Trophoblast cell (in vitro differentiated cells and primary cell): ENCODE measurements at regions not wholly inside any gene's neighbourhood (a gene's known extent, or its start where the extent isn't known, plus 50 kb on each side); places are given as distances from the start of the nearest gene placed in this dataset.
A peak's percentile ranks its signal among the peaks of the same experiment; 100 is the strongest.
"Not testable (repeated sequence)": the region's sequence is repeated elsewhere in the genome, so short reads cannot be mapped to it uniquely, and the experiment has no call there.

Experiments used
- DNase-seq, 2 donors: peaks; one replicate each; pipeline ENCODE4 v3.0.0-alpha.2; 2016
- H2AFZ ChIP-seq: 2 replicates; pipeline ENCODE4 v1.6.1; 2013; ENCODE audit warnings: low read length, moderate library complexity, mild to moderate bottlenecking; ENCODE audit not compliant: insufficient read depth, poor library complexity
- H2AK5ac ChIP-seq: 2 replicates; pipeline ENCODE4 v1.6.1; 2013; ENCODE audit warnings: mild to moderate bottlenecking, low read length
- H2BK120ac ChIP-seq: 2 replicates; pipeline ENCODE4 v1.6.1; 2013; ENCODE audit warnings: low read length, mild to moderate bottlenecking, moderate library complexity; ENCODE audit not compliant: insufficient read depth, poor library complexity
- H2BK12ac ChIP-seq: 2 replicates; pipeline ENCODE4 v1.6.1; 2013; ENCODE audit warnings: mild to moderate bottlenecking, low read length, moderate library complexity
- H2BK5ac ChIP-seq: 2 replicates; pipeline ENCODE4 v1.6.1; 2013; ENCODE audit warnings: low read length, low read depth, moderate library complexity, mild to moderate bottlenecking; ENCODE audit not compliant: poor library complexity
- H3K14ac ChIP-seq: 2 replicates; pipeline ENCODE4 v1.6.1; 2013; ENCODE audit warnings: mild to moderate bottlenecking, low read length
- H3K18ac ChIP-seq: 2 replicates; pipeline ENCODE4 v1.6.1; 2013; ENCODE audit warnings: mild to moderate bottlenecking, low read length
- H3K23ac ChIP-seq: 2 replicates; pipeline ENCODE4 v1.6.1; 2013; ENCODE audit warnings: low read length
- H3K27ac ChIP-seq: 2 replicates; pipeline ENCODE4 v1.5.1; 2013; ENCODE audit warnings: low read depth, mild to moderate bottlenecking, inconsistent platforms, low read length, moderate library complexity
- H3K27me3 ChIP-seq: 2 replicates; pipeline ENCODE4 v1.6.1; 2013; ENCODE audit warnings: inconsistent platforms, mild to moderate bottlenecking, low read length, moderate library complexity; ENCODE audit not compliant: insufficient read depth
- H3K36me3 ChIP-seq, 2 experiments: 1 replicate in 1 of 2; 2 replicates in 1 of 2; pipeline ENCODE4 v1.6.1; 2013; ENCODE audit warnings: low read length in 2 of 2, mild to moderate bottlenecking in 2 of 2, moderate library complexity in 1 of 2; ENCODE audit not compliant: insufficient read depth in 2 of 2, control insufficient read depth in 1 of 2
- H3K4ac ChIP-seq: 2 replicates; pipeline ENCODE4 v1.6.1; 2013; ENCODE audit warnings: low read depth, mild to moderate bottlenecking, low read length, moderate library complexity
- H3K4me1 ChIP-seq, 2 experiments: 1 replicate in 1 of 2; 2 replicates in 1 of 2; pipeline ENCODE4 v1.6.1; 2013; ENCODE audit warnings: low read length in 2 of 2, mild to moderate bottlenecking in 2 of 2, moderate library complexity in 1 of 2; ENCODE audit not compliant: insufficient read depth in 2 of 2, control insufficient read depth in 1 of 2
- H3K4me2 ChIP-seq: 2 replicates; pipeline ENCODE4 v1.6.1; 2013; ENCODE audit warnings: inconsistent platforms, mild to moderate bottlenecking, low read length, moderate library complexity
- H3K4me3 ChIP-seq: 2 replicates; pipeline ENCODE4 v1.5.1; 2013; ENCODE audit warnings: mild to moderate bottlenecking, low read depth, low read length, inconsistent platforms
- H3K79me1 ChIP-seq: one replicate; pipeline ENCODE4 v1.6.1; 2013; ENCODE audit warnings: low read length
- H3K79me2 ChIP-seq: 2 replicates; pipeline ENCODE4 v1.6.1; 2013; ENCODE audit warnings: low read length, mild to moderate bottlenecking; ENCODE audit not compliant: control insufficient read depth, insufficient read depth, poor library complexity
- H3K9ac ChIP-seq: 2 replicates; pipeline ENCODE4 v1.6.1; 2013; ENCODE audit warnings: mild to moderate bottlenecking, low read length
- H3K9me3 ChIP-seq: 2 replicates; pipeline ENCODE4 v1.6.1; 2013; ENCODE audit warnings: low read depth, mild to moderate bottlenecking, control low read depth, inconsistent platforms, low read length; ENCODE audit not compliant: insufficient read depth
- H4K12ac ChIP-seq: 2 replicates; pipeline ENCODE4 v1.6.1; 2013; ENCODE audit warnings: low read depth, mild to moderate bottlenecking, low read length, moderate library complexity
- H4K8ac ChIP-seq: 2 replicates; pipeline ENCODE4 v1.6.1; 2013; ENCODE audit warnings: low read depth, mild to moderate bottlenecking, low read length, moderate library complexity
- H4K91ac ChIP-seq: one replicate; pipeline ENCODE4 v1.6.1; 2013; ENCODE audit warnings: low read depth, mild to moderate bottlenecking, low read length, moderate library complexity
- WGBS: extraction: QIAGEN DNeasy Blood & Tissue Kit; methylation state at CpG from one replicate; pipeline ENCODE4 v1.1.7; 2013; ENCODE audit warnings: missing lambda C conversion rate; ENCODE audit not compliant: insufficient read length, insufficient coverage; ENCODE audit errors: extremely low coverage; 5-methylcytosine and 5-hydroxymethylcytosine counted together

- no CpG with 5 or more reads among the region's 6 CpGs for WGBS
- no peak overlapping the region for H3K4me2 ChIP-seq
Measured at GRCh38 chr13:21256351-21256761, 79.9 kb downstream of the MRPL57 start.

GRCh38 chr13:21256891-21257290 lies 80.4 kb downstream of the MRPL57 start:
- no peak overlapping the region for H3K4me3 ChIP-seq
- no peak overlapping the region for H2BK120ac ChIP-seq
- H3K27ac ChIP-seq = no peak overlapping the region
- WGBS = no CpG with 5 or more reads among the region's 2 CpGs
- no peak overlapping the region for H2BK12ac ChIP-seq
- no peak overlapping the region for H3K14ac ChIP-seq
- no peaks in the 10 kb centered on the region for H3K79me2 ChIP-seq
- H3K18ac ChIP-seq = no peak overlapping the region
- H3K9me3 ChIP-seq = no peaks in the 10 kb centered on the region
- DNase-seq = no peak
- H3K4me2 ChIP-seq = no peak overlapping the region
- H2AK5ac ChIP-seq = no peak overlapping the region
- H2AFZ ChIP-seq = no peak overlapping the region
- H3K9ac ChIP-seq = no peak overlapping the region
- H4K91ac ChIP-seq = no peak overlapping the region
- H3K23ac ChIP-seq = peak overlapping the region; percentile 22
- H3K79me1 ChIP-seq = no peaks in the 10 kb centered on the region
- H3K36me3 ChIP-seq = no peaks in the 10 kb centered on the region
- no peaks in the 10 kb centered on the region for H3K27me3 ChIP-seq
- no peak overlapping the region for H4K8ac ChIP-seq
- no peak overlapping the region for H4K12ac ChIP-seq
- H3K4me1 ChIP-seq = no peaks in the 10 kb centered on the region
- no peak overlapping the region for H3K4ac ChIP-seq
- no peak overlapping the region for H2BK5ac ChIP-seq

More at GRCh38 chr13:21256351-21256761, 79.9 kb downstream of the MRPL57 start:
- Histone ChIP-seq H4K91ac (no peak overlapping the region), H4K12ac (no peak overlapping the region), H2AK5ac (no peak overlapping the region), H3K14ac (no peak overlapping the region), H3K4me3 (no peak overlapping the region), H3K9me3 (no peaks in the 10 kb centered on the region), H3K4me1 (no peaks in the 10 kb centered on the region), H3K27ac (no peak overlapping the region), H3K27me3 (no peaks in the 10 kb centered on the region), H3K9ac (no peak overlapping the region), H2BK120ac (no peak overlapping the region), H3K36me3 (no peaks in the 10 kb centered on the region), H3K79me1 (no peaks in the 10 kb centered on the region), H2BK12ac (no peak overlapping the region), H3K79me2 (no peaks in the 10 kb centered on the region), H3K18ac (no peak overlapping the region), H3K23ac (no peak overlapping the region), H2BK5ac (no peak overlapping the region), H4K8ac (no peak overlapping the region), H2AFZ (no peak overlapping the region), H3K4ac (no peak overlapping the region)
- no peak for DNase-seq

- Histone ChIP-seq H2BK12ac (no peak overlapping the region), H3K14ac (no peak overlapping the region), H3K23ac (no peak overlapping the region), H3K18ac (no peak overlapping the region), H2BK120ac (no peak overlapping the region), H3K4me2 (no peak overlapping the region), H3K79me1 (no peaks in the 10 kb centered on the region), H2BK5ac (no peak overlapping the region), H2AK5ac (no peak overlapping the region), H4K8ac (no peak overlapping the region), H3K27me3 (no peaks in the 10 kb centered on the region), H3K79me2 (no peaks in the 10 kb centered on the region), H4K91ac (no peak overlapping the region), H3K27ac (no peak overlapping the region), H3K9me3 (no peaks in the 10 kb centered on the region), H4K12ac (no peak overlapping the region), H3K36me3 (no peaks in the 10 kb centered on the region), H3K4ac (no peak overlapping the region), H3K4me1 (no peaks in the 10 kb centered on the region), H3K9ac (no peak overlapping the region), H2AFZ (no peak overlapping the region), H3K4me3 (no peak overlapping the region)
- no CpG with 5 or more reads among the region's 57 CpGs for WGBS
- no peak for DNase-seq
Measured at GRCh38 chr13:21259571-21260455, 83.4 kb downstream of the MRPL57 start.

GRCh38 chr13:21260561-21261290 lies 84.3 kb downstream of the MRPL57 start:
- H3K4me1 ChIP-seq, H3K79me2 ChIP-seq, H2BK120ac ChIP-seq, H3K27ac ChIP-seq, H4K8ac ChIP-seq, H3K4me3 ChIP-seq, H3K27me3 ChIP-seq, H2BK12ac ChIP-seq, H3K36me3 ChIP-seq, H3K9me3 ChIP-seq, H3K4me2 ChIP-seq, H2AK5ac ChIP-seq, H3K79me1 ChIP-seq, H3K9ac ChIP-seq, H2AFZ ChIP-seq, H3K14ac ChIP-seq, H3K4ac ChIP-seq, H2BK5ac ChIP-seq, H4K91ac ChIP-seq, DNase-seq, H3K23ac ChIP-seq, H3K18ac ChIP-seq, H4K12ac ChIP-seq: not testable (repeated sequence)
- no CpG with 5 or more reads among the region's 35 CpGs for WGBS
